ENCODE measurements at regions not wholly inside any gene's neighbourhood (a gene's known extent, or its start where the extent isn't known, plus 50 kb on each side); places are given as distances from the start of the nearest gene placed in this dataset.

- H3K14ac ChIP-seq (ENCODE audit: insufficient read length), result no peak overlapping the region
- H3K23ac ChIP-seq (ENCODE audit: insufficient read length), result no peak overlapping the region
- H4K20me1 ChIP-seq (replicated peaks in 1 of 2; ENCODE audit: control insufficient read depth in 1 of 2, insufficient read depth in 2 of 2, low read length in 2 of 2), result no peaks in the 10 kb centered on the region
- H3K79me1 ChIP-seq (ENCODE audit: low read depth, low read length), result no peaks in the 10 kb centered on the region
- no peak overlapping the region for H3K27ac ChIP-seq (ENCODE audit: low read depth, low read length)
- no peak overlapping the region for H4K91ac ChIP-seq (replicated peaks; ENCODE audit: insufficient read length, low read length)
- no peak overlapping the region for H3K4me3 ChIP-seq (ENCODE audit: extremely low read depth in 1 of 4, insufficient read depth in 2 of 4, low read depth in 3 of 4, low read length in 4 of 4)
- no peak overlapping the region for H2BK5ac ChIP-seq (ENCODE audit: low read depth, low read length)
- H3K79me2 ChIP-seq (ENCODE audit: control insufficient read depth in 1 of 2, insufficient read depth in 2 of 2, low read length in 2 of 2), result no peaks in the 10 kb centered on the region
- no peaks in the 10 kb centered on the region for H3K27me3 ChIP-seq (replicated peaks in 1 of 4; ENCODE audit: control insufficient read depth in 3 of 4, extremely low read depth in 1 of 4, insufficient read depth in 3 of 4, low read length in 3 of 4)
- H3K4me1 ChIP-seq (replicated peaks in 1 of 4; ENCODE audit: control insufficient read depth in 3 of 4, insufficient read depth in 4 of 4, low read length in 3 of 4), result no peaks in the 10 kb centered on the region
- no peak overlapping the region for H2BK20ac ChIP-seq (ENCODE audit: low read length)
- H3K9me3 ChIP-seq (ENCODE audit: insufficient read depth in 2 of 2, low read depth in 1 of 2, low read length in 1 of 2), result no peaks in the 10 kb centered on the region
- WGBS, 2 experiments (ENCODE audit: extremely low coverage in 1 of 2, insufficient coverage in 1 of 2, insufficient read length in 1 of 2, insufficient replicate concordance in 2 of 2, low coverage in 1 of 2, low lambda C conversion rate in 2 of 2, missing lambda C conversion rate in 1 of 2), result 80% methylated on average over 1 of the region's 1 CpG; no CpG with 5 or more reads in 1 of the 2 experiments
- no peak overlapping the region for H3K4ac ChIP-seq (replicated peaks; ENCODE audit: insufficient read length, low read depth, low read length)
- no peak overlapping the region for H2AK5ac ChIP-seq (ENCODE audit: low read depth, low read length)
- no peak for TF ChIP-seq CREB1 (IDR thresholded peaks at IDR 0.05)
- TF ChIP-seq NRF1 (IDR thresholded peaks at IDR 0.05; ENCODE audit: low read depth, low read length), result no peak
- no peak for TF ChIP-seq TAF7 (optimal IDR thresholded peaks at IDR 0.05; ENCODE audit: borderline replicate concordance, low read depth, low read length)
- no peak overlapping the region for H2AFZ ChIP-seq (ENCODE audit: low read length)
- H3K56ac ChIP-seq (replicated peaks; ENCODE audit: insufficient read length, low read depth, low read length), result no peak overlapping the region
- H4K8ac ChIP-seq (ENCODE audit: extremely low read depth, insufficient read depth, low read length), result no peak overlapping the region
- H3K36me3 ChIP-seq (ENCODE audit: control insufficient read depth in 2 of 4, insufficient read depth in 4 of 4, low read length in 3 of 4), result no peaks in the 10 kb centered on the region
- H3K23me2 ChIP-seq (ENCODE audit: low read depth, low read length), result no peaks in the 10 kb centered on the region
- H2BK12ac ChIP-seq (ENCODE audit: low read depth, low read length), result no peak overlapping the region
- ChIA-PET CTCF (ENCODE audit: partially characterized antibody) (interaction anchor here (0.9 kb wide), 1 partner anchor 8 kb away, joined by 3 read pairs; no protein-coding TSS in a partner anchor), POLR2A (ENCODE audit: partially characterized antibody) (no interaction called here)
- H4K5ac ChIP-seq (ENCODE audit: insufficient read length, low read depth, low read length), result no peak overlapping the region
- no peak overlapping the region for H3K4me2 ChIP-seq (ENCODE audit: insufficient read depth in 1 of 2, low read depth in 2 of 2, low read length in 2 of 2)
- no peak overlapping the region for H2BK120ac ChIP-seq (replicated peaks; ENCODE audit: low read depth, low read length)
- FAIRE-seq (no peak), DNase-seq (ENCODE audit: low read depth in 1 of 2, low spot score in 2 of 2) (no peak)
- no peak overlapping the region for H3K18ac ChIP-seq (ENCODE audit: extremely low read depth, low read length)
- H3K9ac ChIP-seq (replicated peaks in 1 of 4; ENCODE audit: extremely low read depth in 1 of 4, low read depth in 3 of 4, low read length in 3 of 4), result no peak overlapping the region
- no peak overlapping the region for H2BK15ac ChIP-seq (ENCODE audit: low read length)
Observed at GRCh38 chr17:70773258-70773657, 603.9 kb downstream of the KCNJ2 start.
